Osteoblast (primary cell): ENCODE measurements at regions not wholly inside any gene's neighbourhood (a gene's known extent, or its start where the extent isn't known, plus 50 kb on each side); places are given as distances from the start of the nearest gene placed in this dataset.

Experiments used
- DNase-seq: peaks from one replicate; pipeline ENCODE4 v3.0.0; 2011; ENCODE audit warnings: low spot score, mixed read lengths; ENCODE audit not compliant: insufficient read length; ENCODE audit errors: missing footprints
- H2AFZ ChIP-seq: 2 replicates; pipeline ENCODE4 v1.6.0; 2011; ENCODE audit warnings: mild to moderate bottlenecking, low read length
- H3K27ac ChIP-seq: 2 replicates; pipeline ENCODE4 v1.5.1; 2011; ENCODE audit warnings: mild to moderate bottlenecking, low read depth, low read length, moderate library complexity
- H3K27me3 ChIP-seq: 2 replicates; pipeline ENCODE4 v1.6.0; 2012; ENCODE audit warnings: mild to moderate bottlenecking, control low read depth, inconsistent platforms, low read length, moderate library complexity; ENCODE audit not compliant: insufficient read depth
- H3K36me3 ChIP-seq: 2 replicates; pipeline ENCODE4 v1.5.1; 2011; ENCODE audit warnings: mild to moderate bottlenecking, low read length, control low read depth, moderate library complexity; ENCODE audit not compliant: insufficient read depth
- H3K4me1 ChIP-seq: 2 replicates; pipeline ENCODE4 v1.5.1; 2011; ENCODE audit warnings: mild to moderate bottlenecking, low read length, control low read depth, moderate library complexity; ENCODE audit not compliant: insufficient read depth
- H3K4me2 ChIP-seq: 2 replicates; pipeline ENCODE4 v1.6.0; 2011; ENCODE audit warnings: mild to moderate bottlenecking, low read length; ENCODE audit not compliant: insufficient read depth
- H3K4me3 ChIP-seq: fragments of 200-600 bp; sonication (generic); 3 replicates; pipeline ENCODE4 v1.5.1; 2012; ENCODE audit warnings: mild to moderate bottlenecking, low read length, inconsistent platforms; ENCODE audit not compliant: insufficient read depth
- H3K79me2 ChIP-seq: 2 replicates; pipeline ENCODE4 v1.6.0; 2012; ENCODE audit warnings: mild to moderate bottlenecking, low read length, control low read depth, inconsistent platforms; ENCODE audit not compliant: insufficient read depth
- H3K9me3 ChIP-seq: 2 replicates; pipeline ENCODE4 v1.5.1; 2011; ENCODE audit warnings: low read depth, low read length, control low read depth
- H4K20me1 ChIP-seq: 2 replicates; pipeline ENCODE4 v1.6.0; 2012; ENCODE audit warnings: mild to moderate bottlenecking, low read length, control low read depth; ENCODE audit not compliant: insufficient read depth
- TF ChIP-seq, protein P1 (sequence below): IDR thresholded peaks from 2 replicates; pipeline ENCODE4 v1.5.1; 2011; ENCODE audit warnings: mild to moderate bottlenecking, low read depth, low read length, moderate library complexity; ENCODE audit errors: extremely low read depth

DNA sequence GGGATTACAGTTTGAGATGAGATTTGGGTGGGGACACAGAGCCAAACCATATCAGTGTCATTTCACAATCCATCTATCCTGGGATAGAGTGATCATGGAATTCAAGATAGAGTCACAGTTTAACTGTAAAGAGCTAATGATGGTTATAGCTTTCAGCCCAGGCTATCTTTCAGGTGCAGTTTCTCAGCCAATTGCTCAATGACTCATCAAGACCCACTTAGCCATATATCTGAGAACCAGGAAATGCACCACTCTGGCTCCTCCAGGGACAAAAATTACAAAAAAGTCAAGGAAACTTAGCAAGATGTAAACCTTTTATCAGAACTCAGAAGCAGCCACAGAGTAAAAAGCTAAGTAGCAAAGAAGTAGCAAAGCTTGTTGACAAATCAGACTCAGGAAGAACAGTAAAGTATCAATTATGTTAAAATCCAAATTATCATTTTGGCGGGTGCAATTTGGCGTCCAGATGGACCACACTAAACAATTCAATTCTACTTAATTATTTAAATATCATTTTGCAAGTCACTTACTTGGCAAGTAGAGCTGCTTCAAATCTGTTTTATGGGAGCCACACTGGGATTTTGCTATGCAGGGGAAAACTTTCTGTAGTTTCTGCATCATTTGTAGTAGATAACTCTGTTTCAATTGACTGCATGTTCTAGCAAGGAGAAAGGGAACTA lies 169.4 kb downstream of the TLE1 start:
- Histone ChIP-seq H3K4me1 (no peaks in the 10 kb centered on the region), H3K36me3 (no peaks in the 10 kb centered on the region), H3K4me3 (no peak overlapping the region), H4K20me1 (no peaks in the 10 kb centered on the region), H3K27ac (no peak overlapping the region), H3K27me3 (peaks cover 24% of the 10 kb centered on the region), H3K79me2 (no peaks in the 10 kb centered on the region), H3K4me2 (no peak overlapping the region), H2AFZ (no peak overlapping the region), H3K9me3 (no peaks in the 10 kb centered on the region)
- TF ChIP-seq, protein P1, sequence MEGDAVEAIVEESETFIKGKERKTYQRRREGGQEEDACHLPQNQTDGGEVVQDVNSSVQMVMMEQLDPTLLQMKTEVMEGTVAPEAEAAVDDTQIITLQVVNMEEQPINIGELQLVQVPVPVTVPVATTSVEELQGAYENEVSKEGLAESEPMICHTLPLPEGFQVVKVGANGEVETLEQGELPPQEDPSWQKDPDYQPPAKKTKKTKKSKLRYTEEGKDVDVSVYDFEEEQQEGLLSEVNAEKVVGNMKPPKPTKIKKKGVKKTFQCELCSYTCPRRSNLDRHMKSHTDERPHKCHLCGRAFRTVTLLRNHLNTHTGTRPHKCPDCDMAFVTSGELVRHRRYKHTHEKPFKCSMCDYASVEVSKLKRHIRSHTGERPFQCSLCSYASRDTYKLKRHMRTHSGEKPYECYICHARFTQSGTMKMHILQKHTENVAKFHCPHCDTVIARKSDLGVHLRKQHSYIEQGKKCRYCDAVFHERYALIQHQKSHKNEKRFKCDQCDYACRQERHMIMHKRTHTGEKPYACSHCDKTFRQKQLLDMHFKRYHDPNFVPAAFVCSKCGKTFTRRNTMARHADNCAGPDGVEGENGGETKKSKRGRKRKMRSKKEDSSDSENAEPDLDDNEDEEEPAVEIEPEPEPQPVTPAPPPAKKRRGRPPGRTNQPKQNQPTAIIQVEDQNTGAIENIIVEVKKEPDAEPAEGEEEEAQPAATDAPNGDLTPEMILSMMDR: no peak
- no peak for DNase-seq

DNA sequence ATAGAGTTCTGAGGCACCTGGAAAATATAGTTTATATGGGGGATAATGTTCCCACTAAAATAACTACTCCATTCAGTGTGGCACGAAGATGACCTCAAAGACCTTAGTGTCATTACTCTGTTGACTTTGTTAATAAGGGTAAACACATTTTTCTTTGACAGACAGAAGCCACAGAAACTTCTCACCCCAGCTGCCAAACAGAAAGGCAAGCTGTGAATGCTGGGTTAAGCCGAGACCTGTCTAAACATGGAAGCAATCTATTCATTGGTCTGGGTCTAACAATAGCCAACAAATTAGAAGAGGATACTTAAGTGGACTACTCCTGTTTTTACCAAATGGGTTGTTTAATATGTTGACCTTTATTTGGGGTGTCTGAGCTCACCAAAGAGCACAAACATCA lies 171.4 kb downstream of the TLE1 start:
- Histone ChIP-seq H3K27me3 (peaks cover 24% of the 10 kb centered on the region), H3K9me3 (no peaks in the 10 kb centered on the region), H3K79me2 (no peaks in the 10 kb centered on the region), H3K36me3 (no peaks in the 10 kb centered on the region), H3K4me3 (no peak overlapping the region), H2AFZ (no peak overlapping the region), H3K4me1 (no peaks in the 10 kb centered on the region), H4K20me1 (no peaks in the 10 kb centered on the region), H3K27ac (no peak overlapping the region), H3K4me2 (no peak overlapping the region)
- TF ChIP-seq, protein P1: no peak
- DNase-seq: no peak

DNA sequence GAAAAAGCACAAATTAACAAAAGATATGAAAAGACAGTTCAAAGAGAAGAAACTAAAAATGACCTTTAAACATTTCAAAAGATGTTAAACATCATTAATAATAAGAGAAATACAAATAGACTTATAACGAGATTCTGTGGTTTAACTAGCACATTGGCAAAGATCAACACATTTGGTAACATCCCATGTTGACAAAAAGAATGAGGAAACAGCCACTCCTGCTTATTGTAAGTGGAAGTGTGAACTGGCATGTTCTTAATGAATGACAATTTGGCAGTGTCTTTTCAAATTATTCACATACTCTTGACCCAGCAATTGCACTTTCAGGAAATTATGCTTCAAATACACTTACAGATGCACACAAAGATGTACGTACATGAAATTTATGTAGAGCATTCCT lies 176.3 kb downstream of the TLE1 start:
- Histone ChIP-seq H3K27me3 (peaks cover 14% of the 10 kb centered on the region), H3K4me1 (no peaks in the 10 kb centered on the region), H2AFZ (no peak overlapping the region), H3K36me3 (no peaks in the 10 kb centered on the region), H3K4me2 (no peak overlapping the region), H3K9me3 (no peaks in the 10 kb centered on the region), H4K20me1 (no peaks in the 10 kb centered on the region), H3K27ac (no peak overlapping the region), H3K79me2 (no peaks in the 10 kb centered on the region), H3K4me3 (no peak overlapping the region)
- DNase-seq: no peak
- TF ChIP-seq, protein P1: no peak

DNA sequence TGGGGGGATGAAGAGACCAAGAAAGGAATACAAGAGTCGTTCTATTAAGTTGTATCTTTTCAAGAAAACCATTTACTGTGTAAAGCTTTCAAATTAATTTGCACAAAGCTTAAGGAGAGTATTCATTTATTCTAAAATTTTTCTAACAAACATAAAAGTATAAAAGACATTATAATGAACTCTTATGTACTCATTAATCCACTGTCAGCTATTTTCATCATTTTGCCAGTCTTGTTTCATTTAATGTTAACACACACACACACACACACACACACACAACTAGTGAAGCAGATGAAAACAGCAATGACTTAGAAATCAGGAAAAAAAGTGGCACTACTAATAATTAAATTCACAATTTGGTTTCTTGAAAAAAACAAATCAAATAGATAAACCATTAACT lies 176.7 kb downstream of the TLE1 start:
- Histone ChIP-seq H3K36me3 (no peaks in the 10 kb centered on the region), H2AFZ (no peak overlapping the region), H3K79me2 (no peaks in the 10 kb centered on the region), H4K20me1 (no peaks in the 10 kb centered on the region), H3K27me3 (peaks cover 10% of the 10 kb centered on the region), H3K4me1 (no peaks in the 10 kb centered on the region), H3K4me2 (no peak overlapping the region), H3K27ac (no peak overlapping the region), H3K4me3 (no peak overlapping the region), H3K9me3 (no peaks in the 10 kb centered on the region)
- TF ChIP-seq, protein P1: no peak
- no peak for DNase-seq
